Epithelial cell of proximal tubule (primary cell): ENCODE measurements at regions not wholly inside any gene's neighbourhood (a gene's known extent, or its start where the extent isn't known, plus 50 kb on each side); places are given as distances from the start of the nearest gene placed in this dataset.

ENCODE experiments used
- DNase-seq: peaks from one replicate; pipeline ENCODE4 v3.0.0-alpha.2; 2011; ENCODE audit warnings: low read depth
- H3K4me3 ChIP-seq: 2 replicates; pipeline ENCODE4 v1.5.1; 2011; ENCODE audit warnings: low read depth, mild to moderate bottlenecking, low read length
- CTCF ChIP-seq: conservative IDR thresholded peaks from 2 replicates; pipeline ENCODE4 v1.5.1; 2012; ENCODE audit warnings: low read depth, mild to moderate bottlenecking, low read length

GRCh38 chr5:27217155-27217956 lies 179.0 kb upstream of the CDH9 start:
- H3K4me3 ChIP-seq, result no peak overlapping the region
- no peak for TF ChIP-seq CTCF
- peak; percentile 15 for DNase-seq

- TF ChIP-seq CTCF, result no peak
- DNase-seq, result no peak
- no peak overlapping the region for H3K4me3 ChIP-seq
These were observed 178.1 kb upstream of the CDH9 start for GRCh38 chr5:27216367-27216950.

- no peak overlapping the region for H3K4me3 ChIP-seq
- DNase-seq, result no peak
- TF ChIP-seq CTCF, result no peak
These were observed 169.7 kb upstream of the CDH9 start for GRCh38 chr5:27208051-27208450.

- no peak for TF ChIP-seq CTCF
- no peak for DNase-seq
- H3K4me3 ChIP-seq, result no peak overlapping the region
These were observed 153.6 kb upstream of the CDH9 start for GRCh38 chr5:27191786-27192510.

GRCh38 chr5:27172693-27173092 lies 134.3 kb upstream of the CDH9 start:
- no peak for TF ChIP-seq CTCF
- no peak overlapping the region for H3K4me3 ChIP-seq
- DNase-seq, result no peak

- DNase-seq, result no peak
- no peak overlapping the region for H3K4me3 ChIP-seq
- TF ChIP-seq CTCF, result no peak
These were observed 133.4 kb upstream of the CDH9 start for GRCh38 chr5:27171761-27172261.
